Naive B cell (primary cell): ENCODE measurements at regions not wholly inside any gene's neighbourhood (a gene's known extent, or its start where the extent isn't known, plus 50 kb on each side); places are given as distances from the start of the nearest gene placed in this dataset.
A peak's percentile ranks its signal among the peaks of the same experiment; 100 is the strongest.
"Not testable (repeated sequence)": the region's sequence is repeated elsewhere in the genome, so short reads cannot be mapped to it uniquely, and the experiment has no call there.

Source experiments
- ATAC-seq, 2 donors: fragments of 150-1000 bp; cut with Tn5 transposase; 2 replicates each; pipeline ENCODE4 v1.10.0; 2021; ENCODE audit warnings: low read depth in 2 of 2, mild to moderate bottlenecking in 2 of 2, moderate library complexity in 2 of 2
- DNase-seq: peaks from one replicate; pipeline ENCODE4 v3.0.0; 2022
- H3K27ac Mint-ChIP-seq, 6 donors: one replicate each; pipeline ENCODE4 v1.8.0; 2020 to 2022; ENCODE audit warnings: mild to moderate bottlenecking in 6 of 6, mixed read lengths in 6 of 6, moderate library complexity in 5 of 6, inconsistent platforms in 2 of 6
- H3K27me3 Mint-ChIP-seq, 3 donors: one replicate each; pipeline ENCODE4 v1.8.0; 2021 to 2022; ENCODE audit warnings: mixed read lengths in 3 of 3, mild to moderate bottlenecking in 1 of 3
- H3K36me3 Mint-ChIP-seq, 2 donors: one replicate each; pipeline ENCODE4 v1.8.0; 2020 to 2022; ENCODE audit warnings: mixed read lengths in 2 of 2, inconsistent platforms in 1 of 2, mild to moderate bottlenecking in 1 of 2
- H3K4me1 Mint-ChIP-seq, 3 donors: one replicate each; pipeline ENCODE4 v1.8.0; 2020 to 2022; ENCODE audit warnings: mixed read lengths in 3 of 3, inconsistent platforms in 1 of 3, mild to moderate bottlenecking in 1 of 3, moderate library complexity in 1 of 3
- H3K4me3 Mint-ChIP-seq, 8 donors: one replicate each; pipeline ENCODE4 v1.8.0; 2020 to 2022; ENCODE audit warnings: mild to moderate bottlenecking in 8 of 8, mixed read lengths in 8 of 8, moderate library complexity in 8 of 8, inconsistent platforms in 2 of 8
- H3K9me3 Mint-ChIP-seq, 7 donors: one replicate each; pipeline ENCODE4 v1.8.0; 2020 to 2022; ENCODE audit warnings: mixed read lengths in 7 of 7, mild to moderate bottlenecking in 5 of 7, inconsistent platforms in 2 of 7, moderate library complexity in 1 of 7

GRCh38 chr13:60265566-60265965, 101.8 kb upstream of the DIAPH3 start:
- peaks cover 0 to 19% (median 8%) of the 10 kb centered on the region in 7 donors for H3K9me3 Mint-ChIP-seq
- ATAC-seq (no peak), DNase-seq (no peak)
- peaks cover 9 to 17% (median 10%) of the 10 kb centered on the region in 3 donors for H3K27me3 Mint-ChIP-seq
- H3K27ac Mint-ChIP-seq = no peak overlapping the region
- H3K36me3 Mint-ChIP-seq = no peaks in the 10 kb centered on the region
- H3K4me1 Mint-ChIP-seq = no peaks in the 10 kb centered on the region
- no peak overlapping the region for H3K4me3 Mint-ChIP-seq

GRCh38 chr13:60267498-60268202, 103.9 kb upstream of the DIAPH3 start:
- Mint-ChIP-seq H3K9me3 (peaks cover 0 to 12% (median 5%) of the 10 kb centered on the region in 7 donors), H3K4me3 (no peak overlapping the region), H3K36me3 (no peaks in the 10 kb centered on the region), H3K4me1 (no peaks in the 10 kb centered on the region), H3K27ac (no peak overlapping the region), H3K27me3 (peaks cover 0 to 6% (median 3%) of the 10 kb centered on the region in 3 donors)
- DNase-seq = peak; percentile 2
- peak; percentile 50 to 60 for ATAC-seq

GRCh38 chr13:60268203-60268555, 104.5 kb upstream of the DIAPH3 start:
- DNase-seq (no peak), ATAC-seq (no peak)
- H3K36me3 Mint-ChIP-seq = no peaks in the 10 kb centered on the region
- no peaks in the 10 kb centered on the region for H3K4me1 Mint-ChIP-seq
- peaks cover 0 to 8% (median 3%) of the 10 kb centered on the region in 7 donors for H3K9me3 Mint-ChIP-seq
- H3K4me3 Mint-ChIP-seq = no peak overlapping the region
- peaks cover 0 to 6% (median 0%) of the 10 kb centered on the region in 3 donors for H3K27me3 Mint-ChIP-seq
- no peak overlapping the region for H3K27ac Mint-ChIP-seq

GRCh38 chr13:60273971-60274527, 110.3 kb upstream of the DIAPH3 start:
- Mint-ChIP-seq H3K36me3 (no peaks in the 10 kb centered on the region), H3K27ac (no peak overlapping the region), H3K9me3 (peaks cover 0 to 5% (median 0%) of the 10 kb centered on the region in 7 donors), H3K4me1 (no peaks in the 10 kb centered on the region), H3K4me3 (no peak overlapping the region), H3K27me3 (peaks cover 0 to 5% (median 0%) of the 10 kb centered on the region in 3 donors)
- ATAC-seq = no peak
- no peak for DNase-seq

- Mint-ChIP-seq H3K9me3 (peaks cover 0 to 5% (median 0%) of the 10 kb centered on the region in 7 donors), H3K27ac (no peak overlapping the region), H3K4me3 (no peak overlapping the region)
Measured at GRCh38 chr13:60274655-60275054, 110.9 kb upstream of the DIAPH3 start.

GRCh38 chr13:60275208-60275607, 111.5 kb upstream of the DIAPH3 start:
- H3K36me3 Mint-ChIP-seq = no peaks in the 10 kb centered on the region
- DNase-seq (no peak), ATAC-seq (no peak)
- no peaks in the 10 kb centered on the region for H3K4me1 Mint-ChIP-seq
- H3K27me3 Mint-ChIP-seq = peaks cover 0 to 7% (median 0%) of the 10 kb centered on the region in 3 donors
- H3K27ac Mint-ChIP-seq = peak overlapping the region in 1 of 6 donors; percentile 11
- peaks cover 0 to 5% (median 0%) of the 10 kb centered on the region in 7 donors for H3K9me3 Mint-ChIP-seq
- no peak overlapping the region for H3K4me3 Mint-ChIP-seq

More at GRCh38 chr13:60274655-60275054, 110.9 kb upstream of the DIAPH3 start:
- H3K4me1 Mint-ChIP-seq = no peaks in the 10 kb centered on the region
- ATAC-seq (no peak), DNase-seq (no peak)
- no peaks in the 10 kb centered on the region for H3K36me3 Mint-ChIP-seq
- peaks cover 0 to 7% (median 0%) of the 10 kb centered on the region in 3 donors for H3K27me3 Mint-ChIP-seq

- ATAC-seq, H3K4me1 Mint-ChIP-seq, DNase-seq, H3K4me3 Mint-ChIP-seq, H3K9me3 Mint-ChIP-seq, H3K36me3 Mint-ChIP-seq: not testable (repeated sequence)
- Mint-ChIP-seq H3K27ac (peak overlapping the region in 1 of 6 donors; percentile 26), H3K27me3 (peaks cover 5 to 14% (median 9%) of the 10 kb centered on the region in 3 donors)
Measured at GRCh38 chr13:60280524-60280923, 116.5 kb upstream of the TDRD3 start.

GRCh38 chr13:60282186-60282585, 114.8 kb upstream of the TDRD3 start:
- no peak overlapping the region for H3K27ac Mint-ChIP-seq
- H3K4me1 Mint-ChIP-seq = no peaks in the 10 kb centered on the region
- H3K9me3 Mint-ChIP-seq = peaks cover 0 to 4% (median 0%) of the 10 kb centered on the region in 7 donors
- no peak overlapping the region for H3K4me3 Mint-ChIP-seq
- DNase-seq (no peak), ATAC-seq (no peak)
- H3K36me3 Mint-ChIP-seq = no peaks in the 10 kb centered on the region
- peaks cover 9 to 14% (median 11%) of the 10 kb centered on the region in 3 donors for H3K27me3 Mint-ChIP-seq

- H3K36me3 Mint-ChIP-seq = no peaks in the 10 kb centered on the region
- DNase-seq (no peak), ATAC-seq (no peak)
- no peak overlapping the region for H3K27ac Mint-ChIP-seq
- H3K4me3 Mint-ChIP-seq = no peak overlapping the region
- peaks cover 9 to 14% (median 11%) of the 10 kb centered on the region in 3 donors for H3K27me3 Mint-ChIP-seq
- peaks cover 0 to 4% (median 0%) of the 10 kb centered on the region in 7 donors for H3K9me3 Mint-ChIP-seq
- H3K4me1 Mint-ChIP-seq = no peaks in the 10 kb centered on the region
Measured at GRCh38 chr13:60282708-60283107, 114.3 kb upstream of the TDRD3 start.

GRCh38 chr13:60286707-60287106, 110.3 kb upstream of the TDRD3 start:
- no peaks in the 10 kb centered on the region for H3K36me3 Mint-ChIP-seq
- peaks cover 0 to 4% (median 0%) of the 10 kb centered on the region in 7 donors for H3K9me3 Mint-ChIP-seq

GRCh38 chr13:60288569-60288968, 108.5 kb upstream of the TDRD3 start:
- no peaks in the 10 kb centered on the region for H3K4me1 Mint-ChIP-seq

More at GRCh38 chr13:60286707-60287106, 110.3 kb upstream of the TDRD3 start:
- no peak overlapping the region for H3K4me3 Mint-ChIP-seq
- DNase-seq (no peak), ATAC-seq (no peak)
- no peaks in the 10 kb centered on the region for H3K4me1 Mint-ChIP-seq
- no peak overlapping the region for H3K27ac Mint-ChIP-seq
- peaks cover 8 to 11% (median 9%) of the 10 kb centered on the region in 3 donors for H3K27me3 Mint-ChIP-seq

GRCh38 chr13:60303166-60303565, 93.9 kb upstream of the TDRD3 start:
- Mint-ChIP-seq H3K9me3 (peaks cover 0 to 5% (median 0%) of the 10 kb centered on the region in 7 donors), H3K4me3 (no peak overlapping the region), H3K36me3 (no peaks in the 10 kb centered on the region), H3K27me3 (peaks cover 8 to 11% (median 10%) of the 10 kb centered on the region in 3 donors), H3K27ac (no peak overlapping the region), H3K4me1 (no peaks in the 10 kb centered on the region)
- DNase-seq = no peak
- ATAC-seq = no peak

More at GRCh38 chr13:60288569-60288968, 108.5 kb upstream of the TDRD3 start:
- Mint-ChIP-seq H3K9me3 (peaks cover 0 to 4% (median 0%) of the 10 kb centered on the region in 7 donors), H3K27me3 (peaks cover 2 to 11% (median 4%) of the 10 kb centered on the region in 3 donors), H3K4me3 (no peak overlapping the region), H3K36me3 (no peaks in the 10 kb centered on the region), H3K27ac (no peak overlapping the region)
- ATAC-seq = no peak
- DNase-seq = no peak

GRCh38 chr13:60311527-60311926, 85.5 kb upstream of the TDRD3 start:
- no peak for DNase-seq

More at GRCh38 chr13:60311527-60311926, 85.5 kb upstream of the TDRD3 start:
- H3K4me1 Mint-ChIP-seq = peaks cover 0 to 5% (median 0%) of the 10 kb centered on the region in 3 donors
- H3K27ac Mint-ChIP-seq = no peak overlapping the region
- no peak overlapping the region for H3K4me3 Mint-ChIP-seq
- ATAC-seq = no peak
- peaks cover 0 to 5% (median 0%) of the 10 kb centered on the region in 7 donors for H3K9me3 Mint-ChIP-seq
- peaks cover 8 to 17% (median 10%) of the 10 kb centered on the region in 3 donors for H3K27me3 Mint-ChIP-seq
- H3K36me3 Mint-ChIP-seq = no peaks in the 10 kb centered on the region
